ENCODE measurements at regions not wholly inside any gene's neighbourhood (a gene's known extent, or its start where the extent isn't known, plus 50 kb on each side); places are given as distances from the start of the nearest gene placed in this dataset.

GRCh38 chr1:234681065-234681464, 71.1 kb upstream of the IRF2BP2 start:
- intact Hi-C loops (cut with DNase I): loop anchor here in 1 of 10 donors (5.0 kb wide), 1 partner anchor 206 kb away; no protein-coding TSS in a partner anchor
- Histone ChIP-seq H3K4me1 (peaks cover 0 to 22% (median 8%) of the 10 kb centered on the region in 9 donors), H3K27ac (no peak overlapping the region), H3K27me3 (no peaks in the 10 kb centered on the region), H3K36me3 (no peaks in the 10 kb centered on the region), H3K4me3 (no peak overlapping the region), H3K9me3 (peaks cover 0 to 9% (median 2%) of the 10 kb centered on the region in 11 donors)
- 89 to 91% methylated on average over 3 of the region's 3 CpGs for WGBS, 2 donors
- ATAC-seq (no peak), DNase-seq (no peak)
- TF ChIP-seq CTCF (IDR thresholded peaks at IDR 0.05): no peak

GRCh38 chr1:234680331-234680904, 70.4 kb upstream of the IRF2BP2 start:
- Histone ChIP-seq H3K36me3 (no peaks in the 10 kb centered on the region), H3K4me1 (peaks cover 0 to 27% (median 12%) of the 10 kb centered on the region in 9 donors), H3K9me3 (peaks cover 0 to 3% (median 0%) of the 10 kb centered on the region in 11 donors), H3K27ac (no peak overlapping the region), H3K27me3 (no peaks in the 10 kb centered on the region), H3K4me3 (no peak overlapping the region)
- no peak for ATAC-seq
- no peak for TF ChIP-seq CTCF (IDR thresholded peaks at IDR 0.05)
- intact Hi-C loops (cut with DNase I): loop anchor here in 1 of 10 donors (5.0 kb wide), 1 partner anchor 207 kb away; no protein-coding TSS in a partner anchor
- WGBS, 2 donors: 96% methylated on average over 8 of the region's 8 CpGs
- no peak for DNase-seq

- H3K9me3 ChIP-seq: no peaks in the 10 kb centered on the region
- ATAC-seq (peak; percentile 92 to 98 (median 97)), DNase-seq (peak; percentile 80 to 91)
- no peaks in the 10 kb centered on the region for H3K36me3 ChIP-seq
- intact Hi-C loops (cut with DNase I): loop anchor here in 1 of 10 donors (10.0 kb wide), 1 partner anchor 51 kb away; no protein-coding TSS in a partner anchor
- H3K4me1 ChIP-seq: peaks cover 0 to 11% (median 5%) of the 10 kb centered on the region in 9 donors
- peak overlapping the region in 9 of 10 donors; percentile 1 to 80 (median 62) for H3K27ac ChIP-seq
- TF ChIP-seq CTCF (IDR thresholded peaks at IDR 0.05): no peak
- H3K4me3 ChIP-seq: peak overlapping the region; percentile 6 to 54 (median 48)
- no peaks in the 10 kb centered on the region for H3K27me3 ChIP-seq
- 8 to 11% methylated on average over 13 of the region's 13 CpGs for WGBS, 2 donors
These were observed 66.2 kb upstream of the IRF2BP2 start for GRCh38 chr1:234676103-234676594.

- Histone ChIP-seq H3K36me3 (no peaks in the 10 kb centered on the region), H3K27me3 (no peaks in the 10 kb centered on the region), H3K9me3 (no peaks in the 10 kb centered on the region), H3K4me1 (peaks cover 0 to 11% (median 5%) of the 10 kb centered on the region in 9 donors), H3K27ac (peak overlapping the region in 7 of 10 donors; percentile 52 to 80 (median 64)), H3K4me3 (peak overlapping the region in 6 of 10 donors; percentile 47 to 54 (median 48))
- intact Hi-C loops (cut with DNase I): loop anchor here in 2 of 10 donors (2.0 to 10.0 kb wide), 2 partner anchors 25 to 51 kb away; no protein-coding TSS in a partner anchor
- no peak for TF ChIP-seq CTCF (IDR thresholded peaks at IDR 0.05)
- no peak for DNase-seq
- WGBS, 2 donors: 91 to 93% methylated on average over 6 of the region's 6 CpGs
- peak in 3 of 8 donors; percentile 21 to 40 (median 40) for ATAC-seq
These were observed 65.6 kb upstream of the IRF2BP2 start for GRCh38 chr1:234675572-234675971.

All from heart right ventricle (tissue), 16 donors.